Subcutaneous abdominal adipose tissue (tissue), 5 donors: ENCODE measurements at regions not wholly inside any gene's neighbourhood (a gene's known extent, or its start where the extent isn't known, plus 50 kb on each side); places are given as distances from the start of the nearest gene placed in this dataset.
"Not testable (repeated sequence)": the region's sequence is repeated elsewhere in the genome, so short reads cannot be mapped to it uniquely, and the experiment has no call there.

ENCODE experiments used
- H3K27ac ChIP-seq: one replicate; pipeline ENCODE4 v1.7.0; 2013; ENCODE audit warnings: low read depth, mild to moderate bottlenecking, inconsistent platforms, low read length, moderate library complexity
- H3K27me3 ChIP-seq, 5 donors: one replicate each; pipeline ENCODE4 v1.7.0; 2013; ENCODE audit warnings: low read length in 5 of 5, inconsistent platforms in 1 of 5; ENCODE audit not compliant: control insufficient read depth in 5 of 5, insufficient read depth in 4 of 5
- H3K36me3 ChIP-seq, 5 donors: one replicate each; pipeline ENCODE4 v1.7.0; 2013; ENCODE audit warnings: low read length in 5 of 5; ENCODE audit not compliant: control insufficient read depth in 5 of 5, insufficient read depth in 5 of 5
- H3K4me1 ChIP-seq, 5 donors: one replicate each; pipeline ENCODE4 v1.7.0; 2013; ENCODE audit warnings: low read length in 5 of 5, mild to moderate bottlenecking in 3 of 5, moderate library complexity in 1 of 5; ENCODE audit not compliant: control insufficient read depth in 5 of 5, insufficient read depth in 5 of 5
- H3K4me3 ChIP-seq, 5 donors: one replicate each; pipeline ENCODE4 v1.7.0; 2013; ENCODE audit warnings: low read length in 5 of 5, low read depth in 1 of 5
- H3K9ac ChIP-seq, 5 donors: one replicate each; pipeline ENCODE4 v1.7.0; 2013; ENCODE audit warnings: low read length in 5 of 5, mild to moderate bottlenecking in 4 of 5, moderate library complexity in 3 of 5
- H3K9me3 ChIP-seq, 5 donors: one replicate each; pipeline ENCODE4 v1.7.0; 2013; ENCODE audit warnings: low read length in 5 of 5; ENCODE audit not compliant: control insufficient read depth in 5 of 5
- donor health status: healthy.
- donor health status: healthy.
- donor health status: healthy.
- donor health status: healthy.
- donor health status: healthy.

- not testable (repeated sequence) for H3K9me3 ChIP-seq, H3K27ac ChIP-seq, H3K9ac ChIP-seq, H3K27me3 ChIP-seq, H3K4me1 ChIP-seq, H3K4me3 ChIP-seq, H3K36me3 ChIP-seq
These were observed 235.6 kb downstream of the BRINP2 start for GRCh38 chr1:177406323-177406722.

GRCh38 chr1:177392336-177392735 is 221.6 kb downstream of the BRINP2 start:
- no peaks in the 10 kb centered on the region for H3K9me3 ChIP-seq
- H3K4me3 ChIP-seq: no peak overlapping the region
- no peaks in the 10 kb centered on the region for H3K27me3 ChIP-seq
- H3K4me1 ChIP-seq: no peaks in the 10 kb centered on the region
- H3K27ac ChIP-seq: no peak overlapping the region
- no peaks in the 10 kb centered on the region for H3K36me3 ChIP-seq
- H3K9ac ChIP-seq: no peak overlapping the region

- H3K27me3 ChIP-seq: no peaks in the 10 kb centered on the region
- H3K36me3 ChIP-seq: no peaks in the 10 kb centered on the region
- H3K4me3 ChIP-seq: no peak overlapping the region
- no peak overlapping the region for H3K27ac ChIP-seq
- H3K9me3 ChIP-seq: peaks cover 0 to 2% (median 0%) of the 10 kb centered on the region in 5 donors
- H3K9ac ChIP-seq: no peak overlapping the region
- peaks cover 0 to 5% (median 0%) of the 10 kb centered on the region in 5 donors for H3K4me1 ChIP-seq
These were observed 215.3 kb downstream of the BRINP2 start for GRCh38 chr1:177385760-177386698.

- Histone ChIP-seq H3K9me3 (peaks cover 0 to 4% (median 0%) of the 10 kb centered on the region in 5 donors), H3K36me3 (no peaks in the 10 kb centered on the region), H3K9ac (no peak overlapping the region), H3K4me1 (peaks cover 0 to 5% (median 0%) of the 10 kb centered on the region in 5 donors), H3K27ac (no peak overlapping the region), H3K27me3 (no peaks in the 10 kb centered on the region), H3K4me3 (no peak overlapping the region)
These were observed 213.7 kb downstream of the BRINP2 start for GRCh38 chr1:177384461-177384860.

GRCh38 chr1:177383715-177384114 is 213.0 kb downstream of the BRINP2 start:
- H3K36me3 ChIP-seq: no peaks in the 10 kb centered on the region
- H3K4me3 ChIP-seq: no peak overlapping the region
- no peak overlapping the region for H3K9ac ChIP-seq
- H3K27ac ChIP-seq: no peak overlapping the region
- no peaks in the 10 kb centered on the region for H3K27me3 ChIP-seq
- H3K9me3 ChIP-seq: peaks cover 0 to 4% (median 0%) of the 10 kb centered on the region in 5 donors
- peaks cover 0 to 5% (median 0%) of the 10 kb centered on the region in 5 donors for H3K4me1 ChIP-seq

- Histone ChIP-seq H3K36me3 (no peaks in the 10 kb centered on the region), H3K9ac (no peak overlapping the region), H3K4me1 (no peaks in the 10 kb centered on the region), H3K4me3 (no peak overlapping the region), H3K27ac (no peak overlapping the region), H3K27me3 (no peaks in the 10 kb centered on the region), H3K9me3 (peaks cover 0 to 4% (median 0%) of the 10 kb centered on the region in 5 donors)
These were observed 207.1 kb downstream of the BRINP2 start for GRCh38 chr1:177377866-177378265.

- H3K9me3 ChIP-seq: no peaks in the 10 kb centered on the region
- H3K4me3 ChIP-seq: no peak overlapping the region
- H3K4me1 ChIP-seq: no peaks in the 10 kb centered on the region
- H3K27ac ChIP-seq: no peak overlapping the region
- no peak overlapping the region for H3K9ac ChIP-seq
- no peaks in the 10 kb centered on the region for H3K27me3 ChIP-seq
- H3K36me3 ChIP-seq: peaks cover 0 to 12% (median 0%) of the 10 kb centered on the region in 5 donors
These were observed 197.5 kb downstream of the BRINP2 start for GRCh38 chr1:177368255-177368654.

GRCh38 chr1:177366091-177366490 is 195.3 kb downstream of the BRINP2 start:
- H3K4me1 ChIP-seq: no peaks in the 10 kb centered on the region
- H3K9me3 ChIP-seq: no peaks in the 10 kb centered on the region
- no peak overlapping the region for H3K9ac ChIP-seq
- H3K36me3 ChIP-seq: peaks cover 0 to 12% (median 0%) of the 10 kb centered on the region in 5 donors
- H3K27me3 ChIP-seq: no peaks in the 10 kb centered on the region
- H3K4me3 ChIP-seq: no peak overlapping the region
- no peak overlapping the region for H3K27ac ChIP-seq

- Histone ChIP-seq H3K36me3 (peaks cover 0 to 12% (median 0%) of the 10 kb centered on the region in 5 donors), H3K27ac (no peak overlapping the region), H3K27me3 (no peaks in the 10 kb centered on the region), H3K9me3 (no peaks in the 10 kb centered on the region), H3K4me3 (no peak overlapping the region), H3K9ac (no peak overlapping the region), H3K4me1 (no peaks in the 10 kb centered on the region)
These were observed 190.0 kb downstream of the BRINP2 start for GRCh38 chr1:177360791-177361190.

- no peaks in the 10 kb centered on the region for H3K9me3 ChIP-seq
- H3K27me3 ChIP-seq: no peaks in the 10 kb centered on the region
- H3K27ac ChIP-seq: no peak overlapping the region
- H3K4me3 ChIP-seq: no peak overlapping the region
- peaks cover 0 to 13% (median 11%) of the 10 kb centered on the region in 5 donors for H3K4me1 ChIP-seq
- no peaks in the 10 kb centered on the region for H3K36me3 ChIP-seq
- no peak overlapping the region for H3K9ac ChIP-seq
These were observed 186.1 kb downstream of the BRINP2 start for GRCh38 chr1:177356674-177357435.
